ENCODE measurements at regions not wholly inside any gene's neighbourhood (a gene's known extent, or its start where the extent isn't known, plus 50 kb on each side); places are given as distances from the start of the nearest gene placed in this dataset.

GRCh38 chr2:188916736-188917135 lies 57.4 kb upstream of the COL3A1 start:
- ATAC-seq, result no peak
- TF ChIP-seq CTCF (IDR thresholded peaks at IDR 0.05), result no peak
- no peak overlapping the region for H3K4me3 ChIP-seq
- H3K9me3 ChIP-seq, result no peaks in the 10 kb centered on the region
- intact Hi-C loops (cut with DNase I, micrococcal nuclease), result no loop called here
- no peak for DNase-seq
- H3K36me3 ChIP-seq (ENCODE audit: low read depth), result no peaks in the 10 kb centered on the region
- no peaks in the 10 kb centered on the region for H3K4me1 ChIP-seq (ENCODE audit: low read depth)

DNA sequence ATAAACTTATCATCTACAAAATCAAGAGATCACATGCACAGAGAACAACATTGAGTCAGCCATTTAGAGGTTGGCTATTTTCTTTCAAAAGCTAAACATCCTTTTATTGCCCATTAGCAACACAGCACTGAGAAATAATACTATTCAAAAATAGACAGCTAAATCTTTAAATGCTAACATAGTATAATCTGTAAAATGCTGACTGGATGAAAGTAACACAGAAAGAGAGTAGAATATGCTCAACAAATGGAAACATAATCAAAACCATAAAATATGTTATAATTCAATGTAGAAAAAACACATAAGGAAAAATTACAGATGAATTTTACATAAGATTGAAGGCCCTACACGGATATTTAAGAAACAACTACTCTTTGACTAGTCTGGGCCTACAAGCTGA lies 56.5 kb upstream of the COL3A1 start:
- no peak for TF ChIP-seq CTCF (IDR thresholded peaks at IDR 0.05)
- H3K4me1 ChIP-seq (ENCODE audit: low read depth), result no peaks in the 10 kb centered on the region
- no peak for ATAC-seq
- no peak overlapping the region for H3K4me3 ChIP-seq
- no peak for DNase-seq
- no peaks in the 10 kb centered on the region for H3K9me3 ChIP-seq
- H3K36me3 ChIP-seq (ENCODE audit: low read depth), result no peaks in the 10 kb centered on the region
- intact Hi-C loops (cut with DNase I, micrococcal nuclease), result no loop called here

DNA sequence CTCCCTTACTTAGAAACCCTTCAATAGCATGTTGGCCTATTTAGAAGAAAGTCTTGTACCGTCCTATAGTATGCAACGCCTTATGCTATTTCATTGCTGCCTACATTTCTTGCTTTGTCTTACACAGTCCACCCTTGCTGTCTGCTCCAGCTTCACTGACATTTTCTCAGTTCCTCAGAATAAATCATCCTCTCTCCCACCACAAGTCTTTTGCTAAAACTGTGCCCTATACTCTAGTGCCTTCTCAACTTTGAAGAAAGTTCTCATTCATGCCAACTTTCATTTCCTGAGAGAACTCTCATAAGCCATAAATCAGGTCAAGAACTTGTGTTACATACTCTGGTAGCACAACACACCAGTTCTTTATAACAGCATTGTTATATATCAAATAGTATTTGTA lies 54.3 kb upstream of the COL3A1 start:
- ATAC-seq, result no peak
- no peaks in the 10 kb centered on the region for H3K4me1 ChIP-seq (ENCODE audit: low read depth)
- no peak for DNase-seq
- H3K9me3 ChIP-seq, result no peaks in the 10 kb centered on the region
- intact Hi-C loops (cut with DNase I, micrococcal nuclease), result no loop called here
- no peak overlapping the region for H3K4me3 ChIP-seq
- H3K36me3 ChIP-seq (ENCODE audit: low read depth), result no peaks in the 10 kb centered on the region
- TF ChIP-seq CTCF (IDR thresholded peaks at IDR 0.05), result no peak

- Histone ChIP-seq H3K36me3 (ENCODE audit: low read depth) (no peaks in the 10 kb centered on the region), H3K4me1 (ENCODE audit: low read depth) (no peaks in the 10 kb centered on the region), H3K9me3 (no peaks in the 10 kb centered on the region), H3K4me3 (no peak overlapping the region)
- ATAC-seq (no peak), DNase-seq (no peak)
- intact Hi-C loops (cut with DNase I, micrococcal nuclease), result no loop called here
- no peak for TF ChIP-seq CTCF (IDR thresholded peaks at IDR 0.05)
Measured at GRCh38 chr2:188922191-188922590, 52.0 kb upstream of the COL3A1 start.
